Ascending aorta (tissue), 2 donors: ENCODE measurements at regions not wholly inside any gene's neighbourhood (a gene's known extent, or its start where the extent isn't known, plus 50 kb on each side); places are given as distances from the start of the nearest gene placed in this dataset.
"Not testable (repeated sequence)": the region's sequence is repeated elsewhere in the genome, so short reads cannot be mapped to it uniquely, and the experiment has no call there.

Experiments
- DNase-seq, 2 donors: peaks; one replicate each; pipeline ENCODE4 v3.0.0-alpha.2; 2019; ENCODE audit warnings: low spot score in 2 of 2
- H3K27ac ChIP-seq, 2 donors: fragments of 200-600 bp; sonication (generic); one replicate each; pipeline ENCODE4 v1.5.1; 2016 to 2017; ENCODE audit warnings: mild to moderate bottlenecking in 1 of 2
- H3K27me3 ChIP-seq: fragments of 200-600 bp; sonication (generic); one replicate; pipeline ENCODE4 v1.5.1; 2017
- H3K36me3 ChIP-seq, 2 donors: fragments of 200-600 bp; sonication (generic); one replicate each; pipeline ENCODE4 v1.5.1; 2016
- H3K4me1 ChIP-seq, 2 donors: fragments of 200-600 bp; sonication (generic); one replicate each; pipeline ENCODE4 v1.5.1; 2016 to 2017; ENCODE audit warnings: mild to moderate bottlenecking in 1 of 2
- H3K4me3 ChIP-seq, 2 donors: fragments of 200-600 bp; sonication (generic); one replicate each; pipeline ENCODE4 v1.5.1; 2016 to 2017; ENCODE audit warnings: mild to moderate bottlenecking in 1 of 2
- H3K9me3 ChIP-seq, 2 donors: fragments of 200-600 bp; sonication (generic); one replicate each; pipeline ENCODE4 v1.5.1; 2016
- intact Hi-C: fragments of 100-400 bp; cut with DNase I; formaldehyde crosslinking; loops from one replicate; pipeline ENCODE4 v1.15.1; 2023
- TF ChIP-seq, protein P1 (sequence below), 3 experiments: fragments of 200-600 bp in 2 of 3; fragments of 450-650 bp in 1 of 3; sonication (generic) in 2 of 3; IDR thresholded peaks; one replicate each; pipeline ENCODE4 v1.5.1; 2016 to 2019; ENCODE audit warnings: antibody characterized with exemption in 3 of 3, mild to moderate bottlenecking in 1 of 3, moderate library complexity in 1 of 3

GRCh38 chr4:24181005-24181404 lies 291.2 kb upstream of the PPARGC1A start:
- H3K4me3 ChIP-seq = no peak overlapping the region
- H3K36me3 ChIP-seq = no peaks in the 10 kb centered on the region
- H3K4me1 ChIP-seq = no peaks in the 10 kb centered on the region
- no peaks in the 10 kb centered on the region for H3K9me3 ChIP-seq
- no peak for DNase-seq
- TF ChIP-seq, protein P1, sequence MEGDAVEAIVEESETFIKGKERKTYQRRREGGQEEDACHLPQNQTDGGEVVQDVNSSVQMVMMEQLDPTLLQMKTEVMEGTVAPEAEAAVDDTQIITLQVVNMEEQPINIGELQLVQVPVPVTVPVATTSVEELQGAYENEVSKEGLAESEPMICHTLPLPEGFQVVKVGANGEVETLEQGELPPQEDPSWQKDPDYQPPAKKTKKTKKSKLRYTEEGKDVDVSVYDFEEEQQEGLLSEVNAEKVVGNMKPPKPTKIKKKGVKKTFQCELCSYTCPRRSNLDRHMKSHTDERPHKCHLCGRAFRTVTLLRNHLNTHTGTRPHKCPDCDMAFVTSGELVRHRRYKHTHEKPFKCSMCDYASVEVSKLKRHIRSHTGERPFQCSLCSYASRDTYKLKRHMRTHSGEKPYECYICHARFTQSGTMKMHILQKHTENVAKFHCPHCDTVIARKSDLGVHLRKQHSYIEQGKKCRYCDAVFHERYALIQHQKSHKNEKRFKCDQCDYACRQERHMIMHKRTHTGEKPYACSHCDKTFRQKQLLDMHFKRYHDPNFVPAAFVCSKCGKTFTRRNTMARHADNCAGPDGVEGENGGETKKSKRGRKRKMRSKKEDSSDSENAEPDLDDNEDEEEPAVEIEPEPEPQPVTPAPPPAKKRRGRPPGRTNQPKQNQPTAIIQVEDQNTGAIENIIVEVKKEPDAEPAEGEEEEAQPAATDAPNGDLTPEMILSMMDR (IDR thresholded peaks at IDR 0.05) = no peak
- no peaks in the 10 kb centered on the region for H3K27me3 ChIP-seq
- intact Hi-C loops = no loop called here
- no peak overlapping the region for H3K27ac ChIP-seq

- H3K4me1 ChIP-seq = no peaks in the 10 kb centered on the region
- intact Hi-C loops = no loop called here
- DNase-seq = no peak
- TF ChIP-seq, protein P1 (IDR thresholded peaks at IDR 0.05) = no peak
- H3K36me3 ChIP-seq = no peaks in the 10 kb centered on the region
- no peaks in the 10 kb centered on the region for H3K27me3 ChIP-seq
- H3K4me3 ChIP-seq = no peak overlapping the region
- H3K9me3 ChIP-seq = no peaks in the 10 kb centered on the region
- H3K27ac ChIP-seq = no peak overlapping the region
Measured at GRCh38 chr4:24180586-24180985, 290.7 kb upstream of the PPARGC1A start.

DNA sequence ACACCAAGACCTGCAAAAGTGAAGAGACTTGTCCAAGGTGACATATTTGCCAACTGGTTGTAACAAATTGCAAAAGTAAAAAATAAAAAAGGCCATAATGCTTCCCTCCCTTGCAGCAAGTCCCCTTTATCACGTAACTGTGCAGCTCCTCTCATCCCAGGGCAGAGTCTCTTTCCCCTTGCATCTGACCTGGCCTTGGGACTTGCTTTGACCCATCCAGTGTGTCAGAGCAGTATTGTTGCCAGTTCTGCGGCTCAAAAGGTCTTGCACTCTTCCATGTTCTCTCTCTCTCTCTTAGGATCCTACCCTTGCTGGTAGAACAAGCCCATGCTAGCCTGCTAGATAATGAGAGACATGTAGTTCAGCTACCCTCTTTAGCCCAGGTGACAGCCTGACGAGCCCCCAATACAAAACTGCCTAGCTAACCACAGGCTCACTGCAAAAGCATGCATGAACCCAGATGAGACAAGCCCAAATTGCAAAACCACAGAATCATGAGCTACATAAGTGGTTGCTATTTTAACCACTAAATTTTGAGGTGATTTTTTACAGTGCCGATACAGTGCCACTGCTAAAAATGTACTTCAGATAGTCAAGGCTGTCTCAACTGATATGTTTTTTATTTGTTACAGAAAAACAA lies 289.5 kb upstream of the PPARGC1A start:
- DNase-seq = no peak
- Histone ChIP-seq H3K4me1 (no peaks in the 10 kb centered on the region), H3K27ac (no peak overlapping the region), H3K9me3 (no peaks in the 10 kb centered on the region), H3K27me3 (no peaks in the 10 kb centered on the region), H3K36me3 (no peaks in the 10 kb centered on the region), H3K4me3 (no peak overlapping the region)
- TF ChIP-seq, protein P1 (IDR thresholded peaks at IDR 0.05) = no peak
- intact Hi-C loops = no loop called here

- intact Hi-C loops, H3K27ac ChIP-seq, H3K4me3 ChIP-seq, H3K27me3 ChIP-seq, H3K9me3 ChIP-seq, DNase-seq, H3K4me1 ChIP-seq, H3K36me3 ChIP-seq: not testable (repeated sequence)
Measured at GRCh38 chr4:24177443-24177842, 287.6 kb upstream of the PPARGC1A start.

DNA sequence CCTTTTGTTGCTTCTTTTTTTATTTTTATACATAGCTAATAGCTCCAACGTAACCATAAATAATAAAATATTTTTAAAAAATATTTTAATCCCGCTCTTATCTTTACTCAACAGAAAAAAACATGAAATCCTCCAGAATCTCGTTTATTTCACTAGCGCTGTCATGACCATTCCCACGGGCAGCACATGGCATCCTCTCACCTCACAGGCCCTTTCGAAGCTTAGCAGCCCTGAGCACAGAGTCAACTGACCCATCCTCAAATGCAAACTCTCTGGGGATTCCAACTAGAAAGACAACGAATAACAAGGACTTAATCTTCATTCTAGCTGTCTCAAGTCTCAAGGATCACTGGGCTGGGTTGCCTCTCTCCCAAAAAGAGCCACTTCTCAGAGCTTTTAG lies 285.9 kb upstream of the PPARGC1A start:
- DNase-seq = no peak
- Histone ChIP-seq H3K4me1 (no peaks in the 10 kb centered on the region), H3K27ac (no peak overlapping the region), H3K27me3 (no peaks in the 10 kb centered on the region), H3K36me3 (no peaks in the 10 kb centered on the region), H3K4me3 (no peak overlapping the region), H3K9me3 (no peaks in the 10 kb centered on the region)
- intact Hi-C loops = no loop called here
- TF ChIP-seq, protein P1 (IDR thresholded peaks at IDR 0.05) = no peak

DNA sequence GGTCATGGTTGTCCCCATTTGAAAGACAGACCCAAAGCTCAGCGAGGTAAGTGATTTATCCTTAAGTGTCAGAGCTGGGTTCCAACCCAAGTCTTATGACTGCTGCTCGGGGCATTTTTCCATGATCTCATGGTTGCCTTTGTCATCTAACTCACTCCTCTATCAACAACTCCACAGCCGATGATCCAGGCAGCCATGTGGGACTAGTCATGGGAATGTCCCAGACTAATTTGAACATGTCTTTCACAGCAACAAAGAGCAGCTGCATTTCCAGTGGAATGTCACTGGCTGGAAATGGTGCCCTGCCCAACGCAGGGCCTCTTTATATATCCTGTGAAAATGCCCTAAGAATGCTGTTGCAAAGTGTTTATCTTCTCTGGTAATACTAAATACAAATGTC lies 284.8 kb upstream of the PPARGC1A start:
- DNase-seq = no peak
- no peaks in the 10 kb centered on the region for H3K27me3 ChIP-seq
- intact Hi-C loops = no loop called here
- TF ChIP-seq, protein P1 (IDR thresholded peaks at IDR 0.05) = no peak
- no peak overlapping the region for H3K4me3 ChIP-seq
- no peaks in the 10 kb centered on the region for H3K4me1 ChIP-seq
- no peak overlapping the region for H3K27ac ChIP-seq
- no peaks in the 10 kb centered on the region for H3K36me3 ChIP-seq
- no peaks in the 10 kb centered on the region for H3K9me3 ChIP-seq
